HG03521 (cell line): ENCODE measurements at regions not wholly inside any gene's neighbourhood (a gene's known extent, or its start where the extent isn't known, plus 50 kb on each side); places are given as distances from the start of the nearest gene placed in this dataset.

ENCODE experiments used
- ATAC-seq: cut with Tn5 transposase; IDR thresholded peaks from one replicate; pipeline ENCODE4 v1.9.1; 2021; ENCODE audit warnings: mild to moderate bottlenecking, moderate library complexity; ENCODE audit not compliant: unreplicated experiment

DNA sequence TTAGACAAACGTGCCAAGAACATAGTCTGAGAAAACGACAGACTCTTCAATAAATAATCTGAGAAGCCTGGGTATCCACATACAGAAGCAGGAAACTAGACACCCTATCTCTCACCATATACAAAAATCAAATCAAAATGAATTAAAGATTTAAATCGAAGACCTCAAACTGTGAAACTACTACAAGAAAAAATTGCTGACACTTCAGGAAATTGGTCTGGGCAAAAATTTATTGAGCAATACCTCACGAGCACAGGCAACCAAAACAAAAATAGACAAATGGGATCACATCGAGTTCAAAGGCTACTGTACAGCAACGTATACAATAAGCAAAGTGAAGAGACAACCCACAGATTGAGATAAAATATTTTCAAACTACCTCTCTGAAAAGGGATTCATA, 292.8 kb upstream of the RGS18 start:
- no peak for ATAC-seq

DNA sequence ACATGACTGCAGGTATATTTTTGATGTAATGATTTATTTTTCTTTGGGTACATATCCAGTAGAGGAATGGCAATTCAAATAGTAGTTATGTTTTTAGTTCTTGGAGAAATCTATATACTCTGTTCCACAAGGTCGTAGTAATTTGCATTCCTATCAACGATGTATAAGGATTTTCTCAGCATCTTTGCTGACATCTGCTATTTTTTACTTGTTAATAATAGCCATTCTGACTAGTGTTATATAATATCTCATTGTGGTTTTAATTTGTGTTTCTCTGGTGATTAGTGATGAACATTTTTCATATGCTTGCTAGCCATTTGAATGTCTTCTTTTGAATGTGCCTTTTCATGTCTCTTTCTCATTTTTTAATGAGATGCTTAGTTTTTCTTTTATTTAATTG, 292.1 kb upstream of the RGS18 start:
- no peak for ATAC-seq

DNA sequence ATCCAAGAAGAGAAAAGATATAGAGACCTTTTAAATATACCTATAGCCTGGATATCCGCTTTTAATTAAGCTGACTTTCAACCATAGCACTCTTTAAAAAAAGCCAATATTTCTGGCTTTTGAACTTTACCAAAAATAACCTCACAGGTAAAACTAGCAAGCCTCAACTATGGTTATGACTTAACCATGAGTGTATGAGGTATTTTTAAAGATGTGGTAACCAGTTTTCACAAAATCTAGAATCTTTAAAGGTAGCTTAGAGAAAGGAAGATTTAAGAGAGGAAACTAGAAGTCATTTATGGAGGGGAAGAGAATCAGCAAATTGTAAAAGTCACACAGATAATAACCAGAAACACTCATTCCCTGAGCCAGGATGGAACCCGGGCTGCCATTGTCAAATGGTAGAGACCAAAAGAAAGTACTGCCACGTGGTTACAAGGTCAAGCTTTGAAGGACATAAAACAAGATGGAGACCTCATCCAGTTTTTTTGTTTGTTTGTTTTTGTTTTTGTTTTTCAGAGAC, 288.4 kb upstream of the RGS18 start:
- no peak for ATAC-seq

DNA sequence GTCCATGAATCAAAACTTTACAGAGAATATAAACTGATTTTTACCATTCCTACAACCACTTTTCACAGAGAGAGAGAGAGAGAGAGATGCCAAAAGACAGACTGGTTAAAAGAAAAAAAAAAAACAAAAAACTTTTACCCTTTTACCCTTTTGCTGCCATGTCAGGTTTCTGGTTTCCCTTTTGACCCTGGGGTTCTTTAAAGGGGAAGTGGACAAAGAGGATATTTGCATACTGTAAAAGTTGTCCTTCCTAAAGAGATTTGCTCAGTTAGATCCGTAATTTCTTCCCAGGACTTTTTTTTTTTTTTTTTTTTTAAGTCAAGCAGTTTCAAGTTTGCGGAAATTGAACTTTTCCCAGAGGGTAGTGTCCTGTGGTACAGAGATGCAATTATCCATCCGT, 287.8 kb upstream of the RGS18 start:
- no peak for ATAC-seq

DNA sequence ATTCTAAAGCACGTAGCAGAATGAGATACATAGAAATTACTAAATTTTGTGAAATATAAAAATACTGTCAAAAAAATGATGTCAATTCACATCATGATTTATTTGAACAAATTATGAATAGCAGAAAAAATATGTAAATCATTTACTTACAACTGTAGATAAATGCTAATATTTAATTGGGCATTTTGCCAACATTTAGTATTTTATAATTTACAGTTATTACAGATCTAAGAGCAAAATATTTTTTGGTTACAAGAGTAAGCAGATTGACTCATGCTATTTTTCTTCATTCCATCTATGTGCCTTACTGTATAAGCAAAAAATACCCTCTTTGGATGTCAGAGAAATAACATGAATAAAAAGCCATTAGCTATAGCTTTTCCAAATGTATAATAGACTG, 282.3 kb upstream of the RGS18 start:
- no peak for ATAC-seq

DNA sequence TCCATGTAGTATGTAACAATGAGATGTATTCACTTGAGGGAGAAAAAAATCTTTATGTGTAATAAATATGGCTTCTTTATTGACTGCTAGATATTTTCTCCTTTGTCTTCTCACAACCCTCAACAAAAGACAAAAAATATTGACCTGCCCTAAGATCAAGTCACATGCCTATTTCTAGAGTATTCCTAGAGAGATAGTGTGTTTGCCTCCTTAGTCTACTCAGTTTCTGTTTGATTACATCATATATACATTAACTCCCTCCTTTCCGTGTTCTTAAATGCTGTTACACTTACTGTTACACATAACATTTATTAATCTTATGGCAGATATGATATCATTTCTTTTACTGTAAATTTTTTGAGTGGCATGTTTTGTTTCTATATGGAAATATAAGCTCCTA, 281.6 kb upstream of the RGS18 start:
- ATAC-seq = no peak

DNA sequence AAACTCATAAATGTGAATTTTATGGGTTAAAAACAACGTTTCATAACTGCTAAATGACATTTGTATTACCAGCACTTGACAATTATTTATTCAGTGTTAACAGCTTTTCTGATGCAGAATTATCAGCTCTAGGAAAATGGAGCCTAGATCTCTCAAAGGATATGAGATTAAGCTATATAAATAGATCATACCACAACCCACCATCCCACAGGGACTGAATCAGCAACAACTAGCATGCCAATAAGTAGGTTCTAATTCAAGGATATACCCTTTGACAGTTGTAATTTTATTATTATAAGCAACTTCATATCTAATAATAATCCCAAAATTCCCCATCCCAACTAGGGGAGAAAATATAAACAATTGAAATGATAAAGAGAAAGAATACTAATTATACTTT, 275.4 kb upstream of the RGS18 start:
- ATAC-seq = no peak

DNA sequence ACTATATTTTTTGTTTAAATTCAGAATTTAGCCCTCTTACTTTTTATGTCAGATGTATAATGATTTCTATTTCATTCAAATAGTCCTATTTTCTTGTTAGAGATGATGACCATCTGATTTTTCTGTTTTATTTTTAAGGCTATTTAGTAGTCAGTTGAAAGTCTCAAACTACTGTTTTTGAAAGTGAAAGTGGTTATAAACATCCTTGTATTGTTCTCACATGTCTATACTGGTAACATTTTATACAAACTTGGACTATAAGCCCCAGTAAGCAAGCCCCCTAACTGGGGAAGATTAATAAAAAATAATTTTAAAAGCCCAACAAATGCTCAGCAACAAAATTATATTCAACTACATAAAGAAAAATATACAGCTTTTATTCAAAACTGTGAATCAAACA, 271.3 kb upstream of the RGS18 start:
- no peak for ATAC-seq

DNA sequence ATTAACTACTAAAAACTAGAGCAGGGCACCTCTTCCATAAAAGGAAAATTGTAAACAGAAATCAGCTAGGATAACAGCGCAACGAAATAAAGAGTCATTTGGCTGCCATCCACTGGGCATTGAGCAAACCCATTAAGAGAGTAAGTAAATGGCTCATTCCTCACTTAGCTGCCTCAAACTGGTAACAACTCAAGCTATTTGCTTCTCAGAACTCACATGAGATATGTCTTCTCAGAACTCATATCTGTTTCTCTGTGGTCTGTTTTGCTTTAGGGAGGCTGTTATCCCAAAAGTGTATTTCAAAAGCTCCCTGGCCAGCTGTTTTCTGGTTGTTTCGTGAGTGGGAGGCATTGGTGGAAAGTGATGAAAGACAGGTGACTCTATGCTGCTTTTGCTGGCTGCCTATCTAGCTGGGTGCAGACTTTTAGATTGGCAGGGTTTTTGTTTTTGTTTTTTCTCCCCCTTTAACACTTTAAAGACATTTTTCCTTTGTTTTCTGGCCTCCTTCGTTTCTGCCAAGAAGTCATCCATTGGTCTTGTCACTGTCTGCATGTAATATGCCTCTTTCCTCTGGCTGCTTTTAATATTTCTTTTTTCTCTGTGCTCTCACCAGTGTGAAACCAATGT, 269.2 kb upstream of the RGS18 start:
- no peak for ATAC-seq

DNA sequence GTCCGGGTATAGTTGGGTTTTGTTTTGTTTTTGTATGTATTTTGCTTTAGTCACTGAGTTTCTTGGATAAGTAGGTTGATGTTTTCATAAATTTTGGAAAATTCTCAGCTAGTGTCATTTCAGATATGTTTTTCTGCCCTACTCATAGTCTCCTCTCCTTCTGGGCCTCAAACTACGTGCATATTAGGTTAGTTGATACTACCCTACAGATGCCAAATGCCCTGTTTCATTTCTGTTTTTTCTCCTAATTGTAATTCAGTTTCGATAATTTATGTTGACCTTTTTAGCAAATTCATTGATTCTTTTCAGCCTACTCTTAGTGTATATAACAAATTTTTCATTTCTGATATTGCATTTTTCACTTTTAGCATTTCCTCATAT, 268.6 kb upstream of the RGS18 start:
- ATAC-seq = no peak

DNA sequence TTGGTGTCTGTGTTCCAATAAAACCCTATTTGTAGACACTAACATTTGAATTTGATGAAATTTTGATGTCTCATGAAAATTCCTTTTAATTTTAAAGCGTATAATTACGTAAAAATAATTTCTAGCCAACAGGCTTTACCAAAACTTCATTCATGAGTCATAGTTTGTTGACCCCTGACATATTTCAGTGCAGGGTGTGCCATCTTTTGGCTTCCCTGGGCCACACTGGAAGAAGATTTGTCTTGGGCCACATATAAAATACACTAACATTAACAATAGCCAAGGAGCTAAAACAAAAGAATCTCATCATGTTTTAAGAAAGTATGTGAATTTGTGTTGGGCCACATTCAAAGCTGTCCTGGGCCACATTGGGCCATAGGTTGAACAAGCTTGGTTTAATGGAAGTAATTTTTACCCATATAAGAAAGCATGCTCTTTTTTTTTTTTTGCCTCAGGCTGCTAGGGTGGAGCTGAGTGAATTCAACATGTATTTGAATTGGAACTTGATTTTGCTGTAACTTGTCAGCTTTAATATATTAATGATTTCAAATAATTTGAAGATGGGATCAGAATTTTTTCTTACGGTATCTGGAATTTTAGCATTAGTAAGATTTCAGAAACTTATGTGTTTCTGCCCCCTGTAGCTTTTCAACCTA, 267.7 kb upstream of the RGS18 start:
- no peak for ATAC-seq

DNA sequence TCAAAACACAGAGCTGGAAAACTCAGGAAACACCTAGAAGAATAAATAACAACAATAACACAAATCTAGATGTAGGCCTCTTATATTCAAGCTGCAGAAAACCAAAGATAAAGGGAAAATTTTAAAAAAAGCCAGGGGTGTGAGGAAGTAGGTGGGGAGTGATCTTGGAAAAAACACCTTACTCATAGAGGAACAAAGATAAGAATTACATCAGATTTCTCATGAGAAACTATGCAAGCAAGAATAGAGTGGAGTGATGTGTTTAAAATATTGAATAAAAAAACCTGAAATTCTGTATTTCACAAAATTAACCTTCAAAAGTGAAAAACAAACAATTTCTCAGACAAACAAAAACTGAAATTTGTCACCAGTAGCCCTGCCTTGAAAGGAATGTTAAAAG, 265.5 kb upstream of the RGS18 start:
- ATAC-seq = no peak

DNA sequence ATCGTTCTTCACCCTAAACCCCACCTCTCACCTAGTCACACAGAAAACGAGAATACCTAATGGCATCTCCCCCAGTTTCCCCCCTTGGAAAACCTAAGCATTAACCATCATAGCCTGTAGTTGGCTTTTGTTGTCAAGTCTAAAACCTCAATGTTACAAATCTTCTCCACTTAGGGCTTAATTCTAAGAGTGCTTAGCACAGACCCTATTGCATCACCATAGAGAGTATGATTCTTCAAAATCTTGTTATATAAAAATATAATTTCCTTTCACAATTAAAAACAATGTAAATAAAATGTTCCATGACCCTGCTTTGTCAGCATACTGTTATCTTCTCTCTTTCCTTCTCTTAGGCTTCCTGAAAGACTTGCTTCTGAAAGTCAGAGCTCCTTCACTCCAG, 263.2 kb upstream of the RGS18 start:
- ATAC-seq = no peak

DNA sequence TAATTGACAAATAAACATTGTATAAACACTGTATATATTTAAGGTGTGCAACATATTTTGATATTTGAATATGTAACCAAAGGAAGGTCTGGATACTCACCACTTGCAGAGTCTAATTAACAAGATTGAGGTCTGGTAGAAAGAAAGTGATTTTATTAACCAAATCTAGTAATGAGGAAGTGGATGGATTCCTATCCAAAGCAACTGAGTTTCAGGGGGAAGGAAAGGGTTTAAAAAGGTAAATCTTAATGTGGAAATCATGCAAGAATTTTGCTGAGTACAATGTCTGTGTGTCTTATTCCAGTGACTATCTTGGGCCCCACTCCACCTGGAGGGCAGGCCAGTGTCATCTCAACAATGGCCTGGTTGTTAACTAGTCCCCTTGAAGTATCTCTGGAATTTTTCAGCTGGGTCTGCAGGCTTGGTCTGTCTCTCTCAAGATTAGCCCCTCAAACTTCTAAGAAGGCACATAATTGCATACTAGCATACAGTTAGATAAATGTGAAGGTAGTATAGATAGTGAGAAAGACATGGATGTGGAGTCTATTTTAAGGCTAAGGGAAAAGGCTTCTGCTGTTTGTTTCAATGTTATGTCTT, 262.7 kb upstream of the RGS18 start:
- no peak for ATAC-seq

DNA sequence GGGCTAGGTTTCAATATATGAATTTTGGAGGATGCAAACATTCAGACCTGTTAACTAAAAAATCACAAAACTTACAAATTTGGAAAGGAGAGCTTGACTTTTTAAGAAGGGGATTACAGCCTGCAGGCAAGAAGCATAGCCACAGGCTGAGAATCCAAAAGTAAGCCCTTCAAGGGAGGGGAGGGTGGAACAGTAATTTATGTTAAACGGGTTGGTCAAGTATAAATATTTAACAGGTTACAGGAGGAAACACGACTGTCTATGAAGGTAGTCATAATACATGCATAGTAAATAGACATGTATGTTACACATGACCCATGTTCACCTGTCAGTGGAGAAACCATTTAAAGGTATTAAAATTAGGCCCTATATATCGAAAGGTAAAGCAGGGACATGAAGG, 261.1 kb upstream of the RGS18 start:
- ATAC-seq = no peak

DNA sequence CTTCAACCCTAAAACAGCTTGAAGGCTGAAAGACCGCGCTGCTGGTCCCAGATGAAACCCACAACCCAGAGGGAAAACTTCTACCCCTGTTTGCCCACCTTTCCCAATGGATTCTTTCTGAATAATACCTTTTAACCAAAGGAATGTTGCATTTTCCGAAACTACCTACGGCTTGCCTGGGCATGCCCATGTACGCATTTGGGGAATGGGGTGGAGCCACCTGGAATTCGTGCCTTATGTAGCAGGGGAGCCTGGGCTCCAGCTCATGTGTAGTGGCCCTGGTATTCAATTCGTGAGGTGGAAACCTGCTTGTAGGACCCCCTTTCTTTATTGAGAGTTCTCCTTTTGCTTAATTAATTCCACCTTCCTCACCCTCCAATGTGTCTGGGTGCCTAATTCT, 256.6 kb upstream of the RGS18 start:
- no peak for ATAC-seq

DNA sequence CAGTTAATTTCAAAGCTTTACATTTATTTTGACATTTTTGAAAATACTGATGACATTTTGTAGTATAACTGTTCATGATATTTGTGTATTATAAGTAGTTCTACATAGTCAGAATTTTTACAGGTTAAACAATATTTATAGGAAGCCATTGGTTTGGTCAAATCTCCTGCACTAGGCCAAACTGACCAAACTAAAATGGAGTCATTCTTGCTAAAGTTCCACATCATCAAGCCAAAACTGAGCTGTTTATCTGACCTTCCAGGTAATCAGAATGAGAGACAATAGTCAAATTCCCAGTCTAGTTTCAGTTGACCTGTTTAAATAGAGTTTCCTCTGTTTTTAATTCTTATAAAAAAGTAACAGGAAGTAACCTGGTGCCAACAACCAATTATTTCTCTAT, 253.3 kb upstream of the RGS18 start:
- ATAC-seq = no peak

DNA sequence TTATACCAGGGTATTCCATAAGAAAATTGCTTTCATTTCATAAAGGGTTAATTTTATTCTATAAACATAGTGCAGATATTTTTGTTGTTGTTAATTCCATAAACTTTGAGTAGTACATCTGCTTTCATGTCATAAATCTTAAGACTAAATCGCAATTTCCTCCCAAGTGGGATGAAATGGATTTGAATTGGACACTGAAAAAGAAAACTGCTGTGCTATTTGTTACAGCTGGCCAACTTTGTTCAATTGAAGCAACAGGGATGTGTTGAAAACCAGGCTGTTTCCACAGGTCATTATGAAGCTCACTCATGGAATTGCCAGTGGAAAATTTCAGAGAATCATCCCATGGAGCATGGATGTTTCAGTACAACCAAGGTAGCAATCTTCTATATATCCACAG, 252.5 kb upstream of the RGS18 start:
- no peak for ATAC-seq

DNA sequence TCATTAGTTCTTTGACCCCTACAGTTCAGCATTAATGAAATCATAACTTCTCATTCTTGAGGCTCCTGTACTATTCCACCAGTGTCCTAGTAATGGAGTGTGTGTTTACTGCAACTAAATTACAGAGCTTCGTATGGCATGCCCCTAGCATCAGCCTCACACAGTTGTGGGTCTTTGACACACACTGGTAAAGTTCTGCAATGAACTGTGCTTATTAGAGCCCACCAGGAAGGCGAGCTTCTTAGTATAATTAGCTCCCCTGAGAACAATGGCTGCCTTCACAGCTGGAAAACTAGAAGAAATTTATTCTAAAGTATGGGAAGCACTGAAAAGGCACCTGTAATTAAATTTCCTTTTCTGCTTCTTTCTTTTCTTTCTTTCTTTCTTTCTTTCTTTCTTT, 251.1 kb upstream of the RGS18 start:
- no peak for ATAC-seq

DNA sequence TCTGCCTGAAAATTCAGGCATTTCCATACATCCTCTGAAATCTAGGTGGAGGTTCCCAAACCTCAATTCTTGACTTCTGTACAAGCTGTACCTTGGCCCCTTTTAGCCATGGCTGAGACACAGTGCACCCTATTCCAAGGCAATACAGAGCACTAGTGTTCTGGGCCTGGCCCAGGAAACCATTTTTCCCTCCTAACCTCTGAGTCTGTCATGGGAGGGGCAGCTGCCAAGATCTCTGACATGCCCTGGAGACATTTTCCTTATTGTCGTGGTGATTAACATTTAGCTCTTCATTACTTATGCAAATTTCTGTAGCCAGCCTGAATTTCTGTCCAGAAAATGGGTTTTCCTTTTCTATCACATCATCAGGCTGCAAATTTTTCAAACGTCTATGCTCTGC, 248.0 kb upstream of the RGS18 start:
- ATAC-seq = no peak

DNA sequence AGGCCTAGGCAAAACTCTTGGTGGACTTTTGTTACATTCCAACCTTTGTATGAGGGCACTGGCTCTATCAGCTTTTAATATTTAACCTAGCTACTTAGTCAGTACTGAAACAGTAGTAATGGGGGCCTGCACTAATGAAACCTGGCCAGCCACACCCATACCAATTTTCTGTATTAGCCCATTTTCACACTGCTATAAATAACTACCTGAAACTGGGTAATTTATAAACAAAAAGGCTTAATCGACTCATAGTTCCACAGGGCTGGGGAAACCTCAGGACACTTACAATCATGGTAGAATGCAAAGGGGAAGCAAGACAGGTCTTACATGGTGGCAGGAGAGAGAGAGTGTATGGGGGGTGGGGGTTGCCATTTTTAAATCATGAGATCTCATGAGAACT, 245.7 kb upstream of the RGS18 start:
- no peak for ATAC-seq

DNA sequence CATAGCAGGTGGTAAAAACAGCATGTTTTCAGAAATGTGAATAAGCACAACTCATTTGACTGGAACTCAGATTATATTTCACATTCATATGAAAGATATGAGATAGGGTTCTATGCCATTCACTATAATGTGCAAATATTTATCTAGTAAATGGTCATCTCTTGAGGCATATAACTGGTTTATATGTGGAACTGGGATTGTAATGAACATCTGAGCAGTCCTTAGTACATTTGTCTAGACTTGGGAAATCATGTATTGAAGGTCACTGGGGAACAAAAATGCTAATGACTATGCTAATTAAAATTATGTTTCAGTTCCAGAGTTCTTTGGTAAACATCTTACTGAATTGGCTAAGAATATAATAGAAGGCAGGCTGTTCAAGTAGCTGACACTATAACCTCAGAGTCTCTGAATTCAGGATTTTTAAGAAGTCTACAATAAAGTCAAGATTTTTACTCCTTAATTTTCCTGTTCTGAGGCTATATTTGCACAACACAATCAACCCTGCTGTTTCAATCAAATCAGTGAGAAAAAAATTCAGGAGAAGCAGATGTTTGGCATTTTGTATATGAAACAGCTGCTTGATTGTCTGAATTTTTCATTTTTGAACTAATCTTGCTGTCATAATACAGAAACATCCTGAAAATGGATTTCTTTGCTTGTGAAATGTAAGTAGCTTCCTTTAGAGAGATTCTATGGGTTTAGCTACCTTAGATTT, 244.8 kb upstream of the RGS18 start:
- no peak for ATAC-seq
